ENCODE measurements at regions not wholly inside any gene's neighbourhood (a gene's known extent, or its start where the extent isn't known, plus 50 kb on each side); places are given as distances from the start of the nearest gene placed in this dataset.
A peak's percentile ranks its signal among the peaks of the same experiment; 100 is the strongest.

- Histone ChIP-seq H3K27me3 (no peaks in the 10 kb centered on the region), H3K4me3 (no peak overlapping the region), H3K9me2 (replicated peaks; ENCODE audit: insufficient read depth) (no peaks in the 10 kb centered on the region), H2AFZ (no peak overlapping the region), H3K27ac (peak overlapping the region; percentile 17), H3K4me1 (ENCODE audit: insufficient read depth) (peaks cover 19% of the 10 kb centered on the region), H3K9me3 (ENCODE audit: low read depth) (no peaks in the 10 kb centered on the region), H4K20me1 (ENCODE audit: insufficient read depth, poor library complexity, severe bottlenecking) (no peaks in the 10 kb centered on the region), H3K79me2 (no peaks in the 10 kb centered on the region), H3K4me2 (no peak overlapping the region), H3K36me3 (replicated peaks; ENCODE audit: insufficient read depth, low read depth) (no peaks in the 10 kb centered on the region)
- 82% methylated on average over 6 of the region's 6 CpGs for WGBS (ENCODE audit: low lambda C conversion rate, missing lambda C conversion rate)
- DNase-seq (ENCODE audit: low spot score): no peak
- TF ChIP-seq CTCF (IDR thresholded peaks at IDR 0.05; ENCODE audit: poor library complexity): no peak
- TF ChIP-seq EZH2phosphoT487 (IDR thresholded peaks at IDR 0.05; ENCODE audit: low read depth, severe bottlenecking, unreplicated experiment): no peak
- no peak for TF ChIP-seq EZH2 (IDR thresholded peaks at IDR 0.05; ENCODE audit: borderline replicate concordance)
These were observed 153.3 kb upstream of the VRK2 start for GRCh38 chr2:57893347-57893746.

GRCh38 chr2:57893786-57894185 is 152.8 kb upstream of the VRK2 start:
- Histone ChIP-seq H3K27ac (peak overlapping the region; percentile 17), H3K9me2 (replicated peaks; ENCODE audit: insufficient read depth) (no peaks in the 10 kb centered on the region), H3K4me3 (no peak overlapping the region), H3K36me3 (replicated peaks; ENCODE audit: insufficient read depth, low read depth) (no peaks in the 10 kb centered on the region), H3K4me2 (no peak overlapping the region), H2AFZ (no peak overlapping the region), H3K79me2 (no peaks in the 10 kb centered on the region), H3K9me3 (ENCODE audit: low read depth) (no peaks in the 10 kb centered on the region), H4K20me1 (ENCODE audit: insufficient read depth, poor library complexity, severe bottlenecking) (no peaks in the 10 kb centered on the region), H3K27me3 (no peaks in the 10 kb centered on the region), H3K4me1 (ENCODE audit: insufficient read depth) (peaks cover 19% of the 10 kb centered on the region)
- DNase-seq (ENCODE audit: low spot score): no peak
- WGBS (ENCODE audit: low lambda C conversion rate, missing lambda C conversion rate): 83% methylated on average over 1 of the region's 1 CpG
- TF ChIP-seq EZH2phosphoT487 (IDR thresholded peaks at IDR 0.05; ENCODE audit: low read depth, severe bottlenecking, unreplicated experiment): no peak
- no peak for TF ChIP-seq EZH2 (IDR thresholded peaks at IDR 0.05; ENCODE audit: borderline replicate concordance)
- TF ChIP-seq CTCF (IDR thresholded peaks at IDR 0.05; ENCODE audit: poor library complexity): no peak

GRCh38 chr2:57894381-57894780 is 152.2 kb upstream of the VRK2 start:
- Histone ChIP-seq H3K9me3 (ENCODE audit: low read depth) (no peaks in the 10 kb centered on the region), H3K27ac (peak overlapping the region; percentile 23), H3K79me2 (no peaks in the 10 kb centered on the region), H2AFZ (no peak overlapping the region), H3K4me2 (no peak overlapping the region), H3K36me3 (replicated peaks; ENCODE audit: insufficient read depth, low read depth) (no peaks in the 10 kb centered on the region), H3K4me3 (no peak overlapping the region), H4K20me1 (ENCODE audit: insufficient read depth, poor library complexity, severe bottlenecking) (no peaks in the 10 kb centered on the region), H3K9me2 (replicated peaks; ENCODE audit: insufficient read depth) (no peaks in the 10 kb centered on the region), H3K4me1 (ENCODE audit: insufficient read depth) (peaks cover 19% of the 10 kb centered on the region), H3K27me3 (no peaks in the 10 kb centered on the region)
- 95% methylated on average over 2 of the region's 2 CpGs for WGBS (ENCODE audit: low lambda C conversion rate, missing lambda C conversion rate)
- DNase-seq (ENCODE audit: low spot score): no peak
- TF ChIP-seq CTCF (IDR thresholded peaks at IDR 0.05; ENCODE audit: poor library complexity) (no peak), EZH2phosphoT487 (IDR thresholded peaks at IDR 0.05; ENCODE audit: low read depth, severe bottlenecking, unreplicated experiment) (no peak), EZH2 (IDR thresholded peaks at IDR 0.05; ENCODE audit: borderline replicate concordance) (no peak)

- no peaks in the 10 kb centered on the region for H3K9me2 ChIP-seq (replicated peaks; ENCODE audit: insufficient read depth)
- H3K4me2 ChIP-seq: no peak overlapping the region
- H3K27ac ChIP-seq: no peak overlapping the region
- H3K36me3 ChIP-seq (replicated peaks; ENCODE audit: insufficient read depth, low read depth): no peaks in the 10 kb centered on the region
- no peaks in the 10 kb centered on the region for H3K27me3 ChIP-seq
- DNase-seq (ENCODE audit: low spot score): no peak
- no peak overlapping the region for H2AFZ ChIP-seq
- no peak for TF ChIP-seq EZH2phosphoT487 (IDR thresholded peaks at IDR 0.05; ENCODE audit: low read depth, severe bottlenecking, unreplicated experiment)
- H4K20me1 ChIP-seq (ENCODE audit: insufficient read depth, poor library complexity, severe bottlenecking): no peaks in the 10 kb centered on the region
- no peaks in the 10 kb centered on the region for H3K9me3 ChIP-seq (ENCODE audit: low read depth)
- H3K4me3 ChIP-seq: no peak overlapping the region
- peaks cover 3% of the 10 kb centered on the region for H3K4me1 ChIP-seq (ENCODE audit: insufficient read depth)
- 95% methylated on average over 1 of the region's 1 CpG for WGBS (ENCODE audit: low lambda C conversion rate, missing lambda C conversion rate)
- H3K79me2 ChIP-seq: no peaks in the 10 kb centered on the region
These were observed 148.7 kb upstream of the VRK2 start for GRCh38 chr2:57897920-57898319.

Data from hepatocyte (in vitro differentiated cells).